ENCODE measurements at regions not wholly inside any gene's neighbourhood (a gene's known extent, or its start where the extent isn't known, plus 50 kb on each side); places are given as distances from the start of the nearest gene placed in this dataset.

GRCh38 chr3:148373961-148374360 lies 323.7 kb upstream of the AGTR1 start:
- no peak for TF ChIP-seq EP300 (IDR thresholded peaks at IDR 0.05)
- TF ChIP-seq CTCF (IDR thresholded peaks at IDR 0.05) = no peak
- no peak for TF ChIP-seq POLR2AphosphoS5 (IDR thresholded peaks at IDR 0.05)
- TF ChIP-seq POLR2A (IDR thresholded peaks at IDR 0.05) = no peak

All from gastroesophageal sphincter (tissue), 3 donors.